Esophagus squamous epithelium (tissue), 5 donors: ENCODE measurements at regions not wholly inside any gene's neighbourhood (a gene's known extent, or its start where the extent isn't known, plus 50 kb on each side); places are given as distances from the start of the nearest gene placed in this dataset.

ENCODE experiments used
- DNase-seq: peaks from one replicate; lab custom pipeline; 2025; lab: John Stamatoyannopoulos, UW
- H3K27ac ChIP-seq, 4 donors: fragments of 200-600 bp; sonication (generic); one replicate each; pipeline ENCODE4 v1.5.1; 2016 to 2019; ENCODE audit warnings: mild to moderate bottlenecking in 1 of 4
- H3K27me3 ChIP-seq, 4 donors: fragments of 200-600 bp; sonication (generic); 1 replicate in 3 of 4; 2 replicates in 1 of 4; pipeline versions ENCODE4 v1.5.1 to v1.6.0; 2017 to 2021; ENCODE audit warnings: antibody characterized with exemption in 1 of 4
- H3K36me3 ChIP-seq, 3 donors: fragments of 200-600 bp; sonication (generic); one replicate each; pipeline ENCODE4 v1.5.1; 2016 to 2019
- H3K4me1 ChIP-seq, 3 donors: fragments of 200-600 bp; sonication (generic); one replicate each; pipeline ENCODE4 v1.5.1; 2017 to 2019
- H3K4me3 ChIP-seq, 4 donors: fragments of 200-600 bp; sonication (generic); 1 replicate in 3 of 4; 2 replicates in 1 of 4; pipeline ENCODE4 v1.5.1; 2016 to 2019; ENCODE audit warnings: mild to moderate bottlenecking in 2 of 4, moderate library complexity in 1 of 4
- H3K9me3 ChIP-seq, 3 donors: fragments of 200-600 bp; sonication (generic); one replicate each; pipeline ENCODE4 v1.5.1; 2016 to 2019
- POLR2A ChIP-seq, 4 donors: fragments of 450-650 bp; IDR thresholded peaks; one replicate each; pipeline ENCODE4 v1.6.1; 2017; ENCODE audit warnings: antibody characterized with exemption in 4 of 4, mild to moderate bottlenecking in 4 of 4, moderate library complexity in 3 of 4
- WGBS, 2 donors: methylation state at CpG; one replicate each; pipeline ENCODE4 v1.1.5; 2018; 5-methylcytosine and 5-hydroxymethylcytosine counted together
- intact Hi-C: fragments of 100-400 bp; cut with DNase I; formaldehyde crosslinking; loops from one replicate; pipeline ENCODE4 v1.15.0; 2022
- TF ChIP-seq, protein P1 (sequence below), 6 experiments: fragments of 450-650 bp in 4 of 6; fragments of 200-600 bp in 2 of 6; sonication (generic) in 2 of 6; IDR thresholded peaks; one replicate each; pipeline ENCODE4 v1.5.1; 2016 to 2019; ENCODE audit warnings: antibody characterized with exemption in 6 of 6, mild to moderate bottlenecking in 4 of 6, moderate library complexity in 4 of 6
- donor health status: DM: yes; HTN: yes; CAD: no.

DNA sequence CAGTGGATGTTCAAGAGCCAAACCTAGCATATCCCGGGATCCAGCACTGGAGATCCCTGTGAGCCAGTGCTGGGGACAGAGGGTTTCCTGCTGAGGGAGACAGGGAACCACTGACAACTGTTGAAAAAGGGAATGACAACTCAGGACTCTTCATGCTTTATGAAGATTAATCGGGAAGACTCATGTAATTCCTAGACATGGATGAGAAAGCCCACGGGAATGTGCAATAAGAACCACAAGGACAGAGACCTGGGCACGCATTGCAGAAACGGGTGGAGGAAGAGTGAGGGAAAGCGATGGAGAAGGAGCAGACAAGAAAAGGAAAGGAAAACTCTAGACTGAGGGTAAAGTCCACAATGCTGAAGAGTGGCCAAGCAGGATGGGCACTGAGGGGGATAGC lies 296.0 kb downstream of the PCNX1 start:
- DNase-seq: no peak
- H3K4me3 ChIP-seq: no peak overlapping the region
- H3K9me3 ChIP-seq: no peaks in the 10 kb centered on the region
- no peaks in the 10 kb centered on the region for H3K36me3 ChIP-seq
- TF ChIP-seq, protein P1, sequence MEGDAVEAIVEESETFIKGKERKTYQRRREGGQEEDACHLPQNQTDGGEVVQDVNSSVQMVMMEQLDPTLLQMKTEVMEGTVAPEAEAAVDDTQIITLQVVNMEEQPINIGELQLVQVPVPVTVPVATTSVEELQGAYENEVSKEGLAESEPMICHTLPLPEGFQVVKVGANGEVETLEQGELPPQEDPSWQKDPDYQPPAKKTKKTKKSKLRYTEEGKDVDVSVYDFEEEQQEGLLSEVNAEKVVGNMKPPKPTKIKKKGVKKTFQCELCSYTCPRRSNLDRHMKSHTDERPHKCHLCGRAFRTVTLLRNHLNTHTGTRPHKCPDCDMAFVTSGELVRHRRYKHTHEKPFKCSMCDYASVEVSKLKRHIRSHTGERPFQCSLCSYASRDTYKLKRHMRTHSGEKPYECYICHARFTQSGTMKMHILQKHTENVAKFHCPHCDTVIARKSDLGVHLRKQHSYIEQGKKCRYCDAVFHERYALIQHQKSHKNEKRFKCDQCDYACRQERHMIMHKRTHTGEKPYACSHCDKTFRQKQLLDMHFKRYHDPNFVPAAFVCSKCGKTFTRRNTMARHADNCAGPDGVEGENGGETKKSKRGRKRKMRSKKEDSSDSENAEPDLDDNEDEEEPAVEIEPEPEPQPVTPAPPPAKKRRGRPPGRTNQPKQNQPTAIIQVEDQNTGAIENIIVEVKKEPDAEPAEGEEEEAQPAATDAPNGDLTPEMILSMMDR (IDR thresholded peaks at IDR 0.05): no peak
- no peak for TF ChIP-seq POLR2A (IDR thresholded peaks at IDR 0.05)
- H3K27ac ChIP-seq: no peak overlapping the region
- intact Hi-C loops: no loop called here
- 78 to 83% methylated on average over 6 of the region's 6 CpGs for WGBS, 2 donors
- peaks cover 0 to 5% (median 0%) of the 10 kb centered on the region in 3 donors for H3K4me1 ChIP-seq
- H3K27me3 ChIP-seq: no peaks in the 10 kb centered on the region

GRCh38 chr14:71204231-71204630 lies 297.0 kb downstream of the PCNX1 start:
- Histone ChIP-seq H3K4me1 (peaks cover 0 to 5% (median 0%) of the 10 kb centered on the region in 3 donors), H3K4me3 (no peak overlapping the region), H3K27me3 (no peaks in the 10 kb centered on the region), H3K36me3 (no peaks in the 10 kb centered on the region), H3K9me3 (no peaks in the 10 kb centered on the region), H3K27ac (no peak overlapping the region)
- intact Hi-C loops: no loop called here
- DNase-seq: no peak
- 58 to 67% methylated on average over 2 of the region's 2 CpGs for WGBS, 2 donors
- no peak for TF ChIP-seq POLR2A (IDR thresholded peaks at IDR 0.05)
- TF ChIP-seq, protein P1 (IDR thresholded peaks at IDR 0.05): no peak

DNA sequence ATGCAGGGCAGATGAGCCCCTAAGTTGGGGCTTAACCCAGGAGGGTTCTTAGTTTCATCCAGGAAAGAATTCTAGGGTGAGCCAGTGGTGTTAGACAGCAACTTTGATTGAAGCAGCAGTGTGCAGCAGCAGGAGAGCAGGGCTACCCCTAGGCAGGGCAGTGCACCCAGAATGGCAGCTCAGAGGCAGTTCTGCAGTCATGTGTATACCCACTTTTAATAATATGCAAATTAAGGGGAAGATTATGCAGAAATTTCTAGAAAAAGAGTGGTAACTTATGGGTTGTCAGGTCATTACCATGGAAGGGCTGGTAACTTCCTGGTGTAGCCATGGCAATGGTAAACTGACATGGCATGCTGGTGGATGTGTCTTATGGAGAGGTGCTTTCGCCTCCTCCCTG lies 297.5 kb downstream of the PCNX1 start:
- intact Hi-C loops: no loop called here

GRCh38 chr14:71206123-71206522 lies 298.9 kb downstream of the PCNX1 start:
- no peak for DNase-seq
- TF ChIP-seq POLR2A (IDR thresholded peaks at IDR 0.05): no peak
- TF ChIP-seq, protein P1 (IDR thresholded peaks at IDR 0.05): no peak
- Histone ChIP-seq H3K4me3 (no peak overlapping the region), H3K27me3 (no peaks in the 10 kb centered on the region), H3K9me3 (no peaks in the 10 kb centered on the region), H3K36me3 (no peaks in the 10 kb centered on the region), H3K4me1 (peaks cover 0 to 5% (median 0%) of the 10 kb centered on the region in 3 donors), H3K27ac (no peak overlapping the region)
- 80 to 81% methylated on average over 2 of the region's 2 CpGs for WGBS, 2 donors
- intact Hi-C loops: no loop called here

More for the DNA sequence above, 297.5 kb downstream of the PCNX1 start:
- no peak for DNase-seq
- 75 to 100% methylated on average over 1 of the region's 1 CpG for WGBS, 2 donors
- TF ChIP-seq, protein P1 (IDR thresholded peaks at IDR 0.05): no peak
- TF ChIP-seq POLR2A (IDR thresholded peaks at IDR 0.05): no peak
- Histone ChIP-seq H3K9me3 (no peaks in the 10 kb centered on the region), H3K27me3 (no peaks in the 10 kb centered on the region), H3K27ac (no peak overlapping the region), H3K4me1 (peaks cover 0 to 5% (median 0%) of the 10 kb centered on the region in 3 donors), H3K4me3 (no peak overlapping the region), H3K36me3 (no peaks in the 10 kb centered on the region)

- Histone ChIP-seq H3K36me3 (no peaks in the 10 kb centered on the region), H3K9me3 (no peaks in the 10 kb centered on the region), H3K27ac (no peak overlapping the region), H3K27me3 (no peaks in the 10 kb centered on the region), H3K4me3 (no peak overlapping the region), H3K4me1 (peaks cover 0 to 5% (median 0%) of the 10 kb centered on the region in 3 donors)
- no peak for TF ChIP-seq POLR2A (IDR thresholded peaks at IDR 0.05)
- TF ChIP-seq, protein P1 (IDR thresholded peaks at IDR 0.05): no peak
- intact Hi-C loops: no loop called here
- WGBS, 2 donors: 35 to 57% methylated on average over 4 of the region's 7 CpGs
- DNase-seq: no peak
Observed at GRCh38 chr14:71206766-71207371, 299.6 kb downstream of the PCNX1 start.
